ENCODE measurements at regions not wholly inside any gene's neighbourhood (a gene's known extent, or its start where the extent isn't known, plus 50 kb on each side); places are given as distances from the start of the nearest gene placed in this dataset.
"Not testable (repeated sequence)": the region's sequence is repeated elsewhere in the genome, so short reads cannot be mapped to it uniquely, and the experiment has no call there.

- no peak for DNase-seq (ENCODE audit: low read depth, low spot score)
- Mint-ChIP-seq H3K4me3 (no peak overlapping the region), H3K4me1 (no peaks in the 10 kb centered on the region), H3K27ac (ENCODE audit: unreplicated experiment) (no peak overlapping the region), H3K9me3 (no peaks in the 10 kb centered on the region), H3K36me3 (ENCODE audit: low read depth) (no peaks in the 10 kb centered on the region), H3K27me3 (ENCODE audit: low read depth) (no peaks in the 10 kb centered on the region)
- no peak for TF ChIP-seq CTCF (conservative IDR thresholded peaks at IDR 0.05)
These were observed 224.7 kb downstream of the CENPC start for GRCh38 chr4:67320645-67321044.

GRCh38 chr4:67319607-67320006 lies 225.7 kb downstream of the CENPC start:
- not testable (repeated sequence) for H3K27ac Mint-ChIP-seq (ENCODE audit: unreplicated experiment); H3K36me3 Mint-ChIP-seq (ENCODE audit: low read depth); DNase-seq (ENCODE audit: low read depth, low spot score); H3K4me1 Mint-ChIP-seq; H3K9me3 Mint-ChIP-seq; H3K27me3 Mint-ChIP-seq (ENCODE audit: low read depth); H3K4me3 Mint-ChIP-seq

- H3K9me3 Mint-ChIP-seq; H3K27ac Mint-ChIP-seq (ENCODE audit: unreplicated experiment); H3K4me1 Mint-ChIP-seq; H3K4me3 Mint-ChIP-seq; H3K36me3 Mint-ChIP-seq (ENCODE audit: low read depth); DNase-seq (ENCODE audit: low read depth, low spot score); H3K27me3 Mint-ChIP-seq (ENCODE audit: low read depth): not testable (repeated sequence)
These were observed 244.7 kb downstream of the CENPC start for GRCh38 chr4:67300497-67301185.

- no peaks in the 10 kb centered on the region for H3K27me3 Mint-ChIP-seq (ENCODE audit: low read depth)
- H3K27ac Mint-ChIP-seq (ENCODE audit: unreplicated experiment) = no peak overlapping the region
- H3K4me3 Mint-ChIP-seq = no peak overlapping the region
- H3K9me3 Mint-ChIP-seq = peaks cover 5% of the 10 kb centered on the region
- peaks cover 8% of the 10 kb centered on the region for H3K36me3 Mint-ChIP-seq (ENCODE audit: low read depth)
- no peak for TF ChIP-seq CTCF (conservative IDR thresholded peaks at IDR 0.05)
- peaks cover 17% of the 10 kb centered on the region for H3K4me1 Mint-ChIP-seq
- DNase-seq (ENCODE audit: low read depth, low spot score) = no peak
These were observed 252.7 kb downstream of the CENPC start for GRCh38 chr4:67292636-67293035.

GRCh38 chr4:67292045-67292444 lies 253.3 kb downstream of the CENPC start:
- no peak overlapping the region for H3K4me3 Mint-ChIP-seq
- no peak for DNase-seq (ENCODE audit: low read depth, low spot score)
- no peak overlapping the region for H3K27ac Mint-ChIP-seq (ENCODE audit: unreplicated experiment)
- H3K4me1 Mint-ChIP-seq = peaks cover 17% of the 10 kb centered on the region
- TF ChIP-seq CTCF (conservative IDR thresholded peaks at IDR 0.05) = no peak
- peaks cover 9% of the 10 kb centered on the region for H3K9me3 Mint-ChIP-seq
- no peaks in the 10 kb centered on the region for H3K27me3 Mint-ChIP-seq (ENCODE audit: low read depth)
- H3K36me3 Mint-ChIP-seq (ENCODE audit: low read depth) = peaks cover 13% of the 10 kb centered on the region

- Mint-ChIP-seq H3K4me1 (peaks cover 17% of the 10 kb centered on the region), H3K36me3 (ENCODE audit: low read depth) (peaks cover 13% of the 10 kb centered on the region), H3K9me3 (peaks cover 9% of the 10 kb centered on the region), H3K27ac (ENCODE audit: unreplicated experiment) (no peak overlapping the region), H3K27me3 (ENCODE audit: low read depth) (no peaks in the 10 kb centered on the region), H3K4me3 (no peak overlapping the region)
- no peak for TF ChIP-seq CTCF (conservative IDR thresholded peaks at IDR 0.05)
- DNase-seq (ENCODE audit: low read depth, low spot score) = no peak
These were observed 253.7 kb downstream of the CENPC start for GRCh38 chr4:67291644-67292043.
